HL-60/S4 (cell line): ENCODE measurements at regions not wholly inside any gene's neighbourhood (a gene's known extent, or its start where the extent isn't known, plus 50 kb on each side); places are given as distances from the start of the nearest gene placed in this dataset.

ENCODE experiments used
- in situ Hi-C: fragments of 300-500 bp; cut with MboI; formaldehyde crosslinking; loops from 2 replicates; pipeline ENCODE4 v1.14.3; 2022; ENCODE audit warnings: low sequenced_read_pairs

DNA sequence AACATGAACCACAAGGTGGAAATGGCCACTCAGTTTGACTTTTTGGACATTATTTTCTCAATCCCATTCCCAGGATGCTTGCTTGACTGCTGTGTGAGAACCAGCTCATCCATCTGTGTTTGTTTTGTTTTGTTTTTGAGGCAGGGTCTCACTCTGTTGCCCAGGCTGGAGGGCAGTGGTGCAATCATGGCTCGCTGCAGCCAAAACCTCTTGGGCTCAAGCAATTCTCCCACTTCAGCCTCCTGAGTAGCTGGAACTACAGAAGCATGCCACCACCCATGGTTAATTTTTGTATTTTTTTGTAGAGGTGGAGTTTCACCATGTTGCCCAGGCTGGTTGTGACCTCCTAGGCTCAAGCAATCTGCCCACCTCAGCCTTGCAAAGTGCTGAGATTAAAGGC is 166.0 kb upstream of the CDH4 start:
- in situ Hi-C loops = no loop called here

DNA sequence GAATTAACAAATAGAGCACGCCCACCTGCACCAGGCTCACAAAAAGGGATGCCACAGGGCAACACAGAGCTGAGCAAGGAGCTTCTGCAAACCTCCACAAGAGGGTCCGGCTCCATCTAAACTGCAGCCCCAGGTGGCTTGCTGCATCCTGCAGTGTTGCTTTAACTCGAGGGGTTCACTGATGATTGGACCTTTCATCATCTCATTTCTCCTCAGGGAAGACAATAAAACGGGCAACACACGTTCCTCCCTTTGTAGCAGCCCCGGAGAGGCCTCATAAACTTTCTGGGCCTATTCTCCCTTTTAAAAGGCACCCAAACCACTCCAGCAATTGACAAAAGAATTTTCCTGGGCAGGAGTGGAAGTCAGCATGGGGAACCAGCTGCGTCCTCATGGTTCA is 161.5 kb upstream of the CDH4 start:
- in situ Hi-C loops = no loop called here

GRCh38 chr20:61092251-61092650 is 159.8 kb upstream of the CDH4 start:
- in situ Hi-C loops = no loop called here

- in situ Hi-C loops = no loop called here
Measured at GRCh38 chr20:61094581-61094980, 157.5 kb upstream of the CDH4 start.

DNA sequence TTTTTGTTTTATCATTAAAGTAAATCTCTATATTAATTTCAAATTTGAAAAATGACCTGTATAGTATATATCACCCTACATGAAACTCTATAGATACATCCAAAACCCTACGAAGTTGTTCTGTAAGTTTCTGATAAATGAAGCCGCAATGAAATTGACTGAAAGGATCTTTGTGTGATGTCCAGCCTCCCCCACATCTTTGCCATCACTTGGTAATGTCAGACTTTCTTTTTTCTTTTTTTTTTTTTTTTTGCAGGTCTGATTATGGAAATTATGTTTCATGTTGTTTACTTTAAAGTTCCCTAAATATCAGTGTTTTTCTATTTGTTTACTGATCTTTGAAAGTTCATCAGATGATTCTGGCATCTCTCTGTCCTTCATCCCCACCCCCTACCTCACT is 155.6 kb upstream of the CDH4 start:
- in situ Hi-C loops = no loop called here

DNA sequence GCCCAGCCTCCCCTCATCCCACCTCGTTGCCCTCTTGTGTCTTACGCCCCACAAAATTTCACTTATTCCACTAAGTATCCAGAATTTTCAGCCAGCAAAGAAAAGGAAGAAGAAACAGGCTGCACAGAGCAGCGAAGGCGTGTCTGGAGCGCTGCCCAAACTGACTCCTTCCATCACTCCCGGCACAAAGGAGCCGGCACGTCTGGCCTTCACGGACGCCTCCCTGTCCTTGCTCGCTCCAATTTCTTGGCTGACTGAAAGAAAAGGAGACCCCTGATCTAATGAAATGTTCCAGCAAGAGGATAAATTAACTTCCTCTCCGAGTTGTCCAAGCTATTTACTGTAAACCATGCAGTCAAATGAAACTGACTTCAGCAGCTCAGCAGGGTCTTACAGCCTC is 152.3 kb upstream of the CDH4 start:
- in situ Hi-C loops = loop anchor here (25.0 kb wide), 1 partner anchor 888 kb away; no protein-coding TSS in a partner anchor

DNA sequence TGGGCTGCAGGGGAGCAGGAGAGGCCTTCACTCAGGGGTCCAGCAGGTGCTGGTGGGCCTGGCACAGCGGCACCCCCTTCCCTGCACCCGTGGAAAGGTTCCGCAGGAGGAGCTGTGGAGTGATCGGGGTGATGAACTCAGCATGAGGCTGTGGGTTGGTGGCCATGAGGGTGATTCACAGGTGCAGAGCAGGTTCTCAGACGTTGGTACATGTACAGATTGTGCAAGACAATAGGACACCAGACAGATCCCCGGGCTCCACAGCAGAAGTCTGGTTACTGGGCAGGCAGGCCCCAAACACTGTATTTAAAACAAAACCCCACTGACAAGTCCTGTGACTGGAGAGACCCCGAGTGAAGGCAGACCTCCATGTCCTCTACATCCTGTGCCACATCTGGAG is 151.6 kb upstream of the CDH4 start:
- in situ Hi-C loops = loop anchor here (25.0 kb wide), 1 partner anchor 888 kb away; no protein-coding TSS in a partner anchor

DNA sequence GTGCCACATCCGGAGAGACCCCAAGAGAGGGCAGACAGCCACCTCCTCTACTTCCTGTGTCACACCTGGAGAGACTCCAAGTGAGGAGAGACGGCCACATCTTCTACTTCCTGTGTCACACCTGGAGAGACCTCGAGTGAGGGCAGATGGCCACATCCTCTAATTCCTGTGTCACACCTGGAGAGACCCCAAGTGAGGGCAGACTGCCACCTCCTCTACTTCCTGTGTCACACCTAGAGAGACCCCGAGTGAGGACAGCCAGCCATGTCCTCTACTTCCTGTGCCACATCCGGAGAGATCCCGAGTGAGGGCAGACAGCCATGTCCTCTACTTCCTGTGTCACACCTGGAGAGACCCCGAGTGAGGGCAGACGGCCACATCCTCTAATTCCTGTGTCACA is 150.7 kb upstream of the CDH4 start:
- in situ Hi-C loops = loop anchor here (25.0 kb wide), 1 partner anchor 889 kb away; no protein-coding TSS in a partner anchor

- in situ Hi-C loops = loop anchor here (25.0 kb wide), 1 partner anchor 892 kb away; no protein-coding TSS in a partner anchor
Measured at GRCh38 chr20:61104232-61104631, 147.8 kb upstream of the CDH4 start.

GRCh38 chr20:61105395-61105794 is 146.7 kb upstream of the CDH4 start:
- in situ Hi-C loops = loop anchor here (25.0 kb wide), 1 partner anchor 893 kb away; no protein-coding TSS in a partner anchor

- in situ Hi-C loops = loop anchor here (25.0 kb wide), 1 partner anchor 894 kb away; no protein-coding TSS in a partner anchor
Measured at GRCh38 chr20:61106438-61106837, 145.6 kb upstream of the CDH4 start.

- in situ Hi-C loops = loop anchor here (25.0 kb wide), 1 partner anchor 897 kb away; no protein-coding TSS in a partner anchor
Measured at GRCh38 chr20:61109221-61109805, 142.7 kb upstream of the CDH4 start.

- in situ Hi-C loops = loop anchor here (25.0 kb wide), 1 partner anchor 900 kb away; no protein-coding TSS in a partner anchor
Measured at GRCh38 chr20:61112515-61112914, 139.5 kb upstream of the CDH4 start.

DNA sequence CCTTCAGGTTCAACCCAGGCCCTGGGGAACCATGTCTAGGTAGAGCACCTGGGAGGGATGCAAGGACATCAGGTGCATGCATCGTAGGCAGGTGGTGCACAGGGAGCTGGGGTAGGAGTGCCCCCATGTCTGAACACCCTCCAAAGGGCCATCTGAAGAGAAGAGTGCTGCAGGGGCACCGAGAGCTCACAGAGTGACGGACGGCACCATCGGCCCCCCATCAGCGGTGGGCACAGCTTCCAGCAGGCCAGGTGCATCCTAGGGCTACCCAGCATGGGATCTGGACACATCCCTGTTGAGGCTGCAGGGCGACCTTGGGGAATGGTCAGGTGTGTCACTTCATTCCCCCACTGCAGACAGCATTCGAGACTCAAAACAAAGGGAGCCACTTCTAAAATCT is 138.3 kb upstream of the CDH4 start:
- in situ Hi-C loops = loop anchor here (25.0 kb wide), 1 partner anchor 901 kb away; no protein-coding TSS in a partner anchor

DNA sequence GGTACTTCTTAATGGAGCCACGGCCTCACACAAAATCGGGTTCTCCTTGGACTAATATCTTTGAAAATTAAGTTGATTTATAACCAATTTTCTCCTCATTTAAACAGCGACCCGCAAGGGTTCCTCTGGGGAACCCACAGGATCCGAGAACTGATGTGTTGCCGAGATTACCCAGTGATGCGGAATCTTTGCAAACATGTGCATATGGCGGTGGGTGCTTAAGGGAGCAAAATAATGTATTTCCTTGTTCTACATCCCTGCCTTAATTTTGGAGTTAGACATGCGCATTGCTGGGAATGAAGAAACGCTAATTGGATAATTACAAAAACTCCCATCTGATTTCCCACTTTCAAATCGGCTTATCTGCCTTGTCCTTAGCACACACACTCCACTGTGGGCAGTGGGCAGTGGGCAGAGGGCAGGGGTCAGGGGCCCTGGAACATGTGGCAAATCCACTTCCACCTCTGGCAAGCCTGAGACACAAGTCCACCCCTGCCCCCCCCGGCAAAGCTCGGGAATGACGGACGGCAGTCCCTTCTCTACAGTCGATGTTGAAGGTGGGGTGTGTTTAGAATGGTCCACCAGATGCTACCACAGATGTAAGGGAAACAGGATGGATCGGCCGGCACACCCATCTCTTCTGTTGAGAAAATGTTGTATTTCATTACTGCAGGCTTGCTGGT is 137.4 kb upstream of the CDH4 start:
- in situ Hi-C loops = loop anchor here (25.0 kb wide), 1 partner anchor 902 kb away; no protein-coding TSS in a partner anchor

DNA sequence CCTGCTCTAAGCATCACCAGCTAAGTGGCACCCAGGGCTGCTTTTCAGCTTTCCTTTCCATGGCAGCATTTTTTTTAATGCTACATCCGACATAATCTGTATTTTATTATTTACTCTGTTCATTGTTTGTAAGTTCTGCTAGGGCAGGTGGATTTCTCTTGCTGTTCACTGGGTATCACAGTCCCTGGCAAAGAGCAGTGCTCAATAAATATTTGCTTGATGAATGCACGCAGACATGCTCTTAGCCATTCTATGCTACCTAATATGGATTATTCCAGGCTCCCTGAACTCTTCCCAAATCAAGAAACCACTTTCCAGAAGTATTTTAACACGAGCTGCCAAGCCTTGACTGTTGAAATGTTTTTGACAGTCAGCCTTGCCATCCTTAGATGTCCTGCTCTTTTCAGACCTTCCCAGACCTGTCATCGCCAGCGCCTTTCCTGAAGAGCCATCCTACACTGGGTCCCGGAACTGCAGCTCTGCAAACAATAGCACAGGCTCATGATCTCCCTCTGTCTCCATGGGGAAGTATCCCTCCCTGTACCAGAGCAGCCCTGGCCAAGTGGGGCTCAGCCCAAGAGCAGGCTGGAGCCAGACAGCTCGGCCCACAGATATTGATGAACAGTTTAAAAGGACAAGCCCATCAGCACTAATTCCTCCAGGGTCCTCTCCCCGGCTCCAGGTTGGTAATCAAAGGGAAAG is 136.5 kb upstream of the CDH4 start:
- in situ Hi-C loops = loop anchor here (25.0 kb wide), 1 partner anchor 903 kb away; no protein-coding TSS in a partner anchor

DNA sequence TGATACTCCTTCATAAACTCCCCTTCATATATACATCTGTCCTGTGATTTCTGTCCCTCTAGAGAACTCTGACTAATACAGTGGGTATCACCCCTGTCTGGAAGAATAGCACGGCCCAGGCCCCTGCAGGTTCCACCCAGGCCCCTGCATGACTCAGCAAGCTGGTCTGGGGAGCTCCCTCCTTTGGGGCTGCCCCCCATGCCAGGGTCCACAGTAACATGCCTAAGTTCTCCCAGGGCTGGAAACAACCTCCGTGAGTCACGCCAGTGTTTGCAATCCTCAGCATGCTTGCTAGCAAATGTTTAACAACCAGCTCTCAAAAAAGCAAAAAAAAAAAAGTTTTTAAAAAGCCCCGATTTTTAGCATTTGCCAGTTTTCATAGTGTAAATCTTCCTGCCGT is 134.3 kb upstream of the CDH4 start:
- in situ Hi-C loops = loop anchor here (25.0 kb wide), 1 partner anchor 905 kb away; no protein-coding TSS in a partner anchor

DNA sequence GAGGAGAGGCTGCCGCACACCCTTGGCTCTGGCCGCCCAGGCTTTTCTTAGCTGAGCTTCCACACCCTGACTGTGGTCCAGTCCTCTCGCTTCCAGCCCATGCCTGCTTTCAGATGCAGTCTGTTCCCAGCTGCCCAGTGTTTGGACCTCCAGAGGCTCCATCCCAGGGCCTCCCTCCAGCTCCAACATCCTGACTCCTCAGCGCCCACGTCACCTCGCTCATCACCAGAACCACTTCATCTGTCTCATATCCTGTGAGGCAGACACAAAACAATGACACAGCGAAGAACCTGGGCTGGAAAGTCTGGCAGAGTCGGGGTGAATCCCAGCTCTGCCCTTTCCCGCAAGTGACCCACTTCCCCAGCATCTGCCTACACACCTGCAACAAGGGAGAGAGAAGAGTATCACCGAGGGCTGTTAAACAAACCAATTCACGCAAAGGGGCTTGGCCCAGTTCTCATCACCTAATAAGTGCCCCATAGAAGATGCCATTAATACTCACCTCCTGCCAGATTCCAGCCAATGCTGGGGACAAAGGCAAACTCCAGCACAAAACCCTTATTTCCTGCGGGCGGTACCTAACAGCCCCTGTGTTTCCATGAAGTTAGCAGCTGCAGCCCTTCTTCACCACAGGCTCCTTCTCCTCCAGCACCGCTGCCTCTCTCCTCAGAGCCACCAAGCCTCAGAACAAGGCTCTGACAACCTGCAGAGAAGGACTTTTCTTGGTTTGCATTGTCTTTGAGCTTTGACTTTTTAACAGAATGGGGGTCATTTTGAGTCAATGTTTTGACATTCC is 133.4 kb upstream of the CDH4 start:
- in situ Hi-C loops = loop anchor here (25.0 kb wide), 1 partner anchor 906 kb away; no protein-coding TSS in a partner anchor

- in situ Hi-C loops = loop anchor here (25.0 kb wide), 1 partner anchor 907 kb away; no protein-coding TSS in a partner anchor
Measured at GRCh38 chr20:61119273-61119672, 132.8 kb upstream of the CDH4 start.

GRCh38 chr20:61119794-61120410 is 132.2 kb upstream of the CDH4 start:
- in situ Hi-C loops = loop anchor here (25.0 kb wide), 1 partner anchor 908 kb away; no protein-coding TSS in a partner anchor
